H9 (cell line): ENCODE measurements at regions not wholly inside any gene's neighbourhood (a gene's known extent, or its start where the extent isn't known, plus 50 kb on each side); places are given as distances from the start of the nearest gene placed in this dataset.

Experiments
- DNase-seq: peaks from one replicate; pipeline ENCODE4 v3.0.0-alpha.2; 2017
- H2AFZ ChIP-seq: one replicate; pipeline ENCODE4 v1.6.1; 2013; ENCODE audit warnings: mild to moderate bottlenecking, low read length, control low read depth, moderate library complexity
- H2AK5ac ChIP-seq: 2 replicates; pipeline ENCODE4 v1.6.1; 2013; ENCODE audit warnings: low read length, control low read depth, mixed read lengths; ENCODE audit not compliant: insufficient read length
- H2BK120ac ChIP-seq: one replicate; pipeline ENCODE4 v1.6.1; 2013; ENCODE audit warnings: low read depth, mild to moderate bottlenecking, low read length, control low read depth, inconsistent platforms; ENCODE audit not compliant: poor library complexity, severe bottlenecking
- H2BK12ac ChIP-seq: 2 replicates; pipeline ENCODE4 v1.6.1; 2013; ENCODE audit warnings: low read length, control low read depth, mixed read lengths, low read depth; ENCODE audit not compliant: insufficient read length
- H2BK15ac ChIP-seq: 2 replicates; pipeline ENCODE4 v1.6.1; 2013; ENCODE audit warnings: low read depth, low read length, control low read depth
- H2BK20ac ChIP-seq: one replicate; pipeline ENCODE4 v1.6.1; 2013; ENCODE audit warnings: low read depth, mild to moderate bottlenecking, low read length, control low read depth, inconsistent platforms; ENCODE audit not compliant: poor library complexity, severe bottlenecking
- H2BK5ac ChIP-seq: 2 replicates; pipeline ENCODE4 v1.6.1; 2013; ENCODE audit warnings: low read length, control low read depth, mixed read lengths; ENCODE audit not compliant: insufficient read length
- H3K14ac ChIP-seq: 2 replicates; pipeline ENCODE4 v1.6.1; 2013; ENCODE audit warnings: low read length, control low read depth; ENCODE audit not compliant: insufficient read depth
- H3K18ac ChIP-seq: 2 replicates; pipeline ENCODE4 v1.6.1; 2013; ENCODE audit warnings: low read depth, mild to moderate bottlenecking, mixed read lengths, low read length, control low read depth; ENCODE audit not compliant: insufficient read length
- H3K23ac ChIP-seq: 2 replicates; pipeline ENCODE4 v1.6.1; 2013; ENCODE audit warnings: low read length, control low read depth, mixed read lengths, low read depth; ENCODE audit not compliant: insufficient read length
- H3K23me2 ChIP-seq: 2 replicates; pipeline ENCODE4 v1.6.1; 2013; ENCODE audit warnings: low read depth, mild to moderate bottlenecking, mixed read lengths, low read length, control low read depth; ENCODE audit not compliant: insufficient read length, poor library complexity, severe bottlenecking
- H3K27ac ChIP-seq: 2 replicates; pipeline ENCODE4 v1.5.1; 2013; ENCODE audit warnings: low read length, control low read depth, mixed read lengths, low read depth; ENCODE audit not compliant: insufficient read length
- H3K27me3 ChIP-seq: 2 replicates; pipeline ENCODE4 v1.6.1; 2013; ENCODE audit warnings: low read length, control low read depth, inconsistent platforms; ENCODE audit not compliant: insufficient read depth
- H3K4ac ChIP-seq: 2 replicates; pipeline ENCODE4 v1.6.1; 2013; ENCODE audit warnings: low read depth, mild to moderate bottlenecking, control low read depth, inconsistent platforms, low read length, moderate library complexity
- H3K4me1 ChIP-seq: 2 replicates; pipeline ENCODE4 v1.6.1; 2013; ENCODE audit warnings: low read length, control low read depth, inconsistent platforms; ENCODE audit not compliant: insufficient read depth
- H3K4me2 ChIP-seq: 2 replicates; pipeline ENCODE4 v1.6.1; 2013; ENCODE audit warnings: low read length, control low read depth, mixed read lengths; ENCODE audit not compliant: insufficient read length, insufficient read depth
- H3K56ac ChIP-seq: 2 replicates; pipeline ENCODE4 v1.6.1; 2013; ENCODE audit warnings: low read depth, mild to moderate bottlenecking, mixed read lengths, low read length, control low read depth; ENCODE audit not compliant: insufficient read length
- H3K79me1 ChIP-seq: 2 replicates; pipeline ENCODE4 v1.6.1; 2013; ENCODE audit warnings: low read depth, mild to moderate bottlenecking, moderate library complexity, low read length, control low read depth, inconsistent platforms; ENCODE audit not compliant: insufficient read depth, poor library complexity, severe bottlenecking
- H3K79me2 ChIP-seq: 2 replicates; pipeline ENCODE4 v1.6.1; 2013; ENCODE audit warnings: low read length, control low read depth, inconsistent platforms; ENCODE audit not compliant: insufficient read depth
- H3K9ac ChIP-seq: 2 replicates; pipeline ENCODE4 v1.6.1; 2013; ENCODE audit warnings: low read length, control low read depth, mixed read lengths; ENCODE audit not compliant: insufficient read length; ENCODE audit errors: extremely low read depth
- H3K9me3 ChIP-seq: one replicate; pipeline ENCODE4 v1.6.1; 2013; ENCODE audit warnings: low read depth, low read length, inconsistent platforms; ENCODE audit not compliant: control insufficient read depth
- H3T11ph ChIP-seq: one replicate; pipeline ENCODE4 v1.6.1; 2013; ENCODE audit warnings: mild to moderate bottlenecking, low read length, control low read depth, inconsistent platforms
- H4K20me1 ChIP-seq: one replicate; pipeline ENCODE4 v1.6.1; 2013; ENCODE audit not compliant: control insufficient read depth, insufficient read length, insufficient read depth
- H4K5ac ChIP-seq: 2 replicates; pipeline ENCODE4 v1.6.1; 2013; ENCODE audit warnings: low read depth, mild to moderate bottlenecking, mixed read lengths, low read length, control low read depth; ENCODE audit not compliant: insufficient read length
- H4K8ac ChIP-seq: replicated peaks from 2 replicates; pipeline ENCODE4 v1.6.1; 2013; ENCODE audit warnings: low read length, control low read depth, mixed read lengths, low read depth; ENCODE audit not compliant: insufficient read length
- H4K91ac ChIP-seq: 2 replicates; pipeline ENCODE4 v1.6.1; 2013; ENCODE audit warnings: low read depth, mild to moderate bottlenecking, moderate library complexity, mixed read lengths, low read length, control low read depth; ENCODE audit not compliant: insufficient read length
- H3K27ac Mint-ChIP-seq, 3 experiments: 2 replicates in 2 of 3; 3 replicates in 1 of 3; pipeline ENCODE4 v1.8.0; 2020 to 2021; ENCODE audit warnings: mixed read lengths in 3 of 3, mild to moderate bottlenecking in 1 of 3, moderate library complexity in 1 of 3
- H3K27me3 Mint-ChIP-seq: 2 replicates; pipeline ENCODE4 v1.8.0; 2021; ENCODE audit warnings: low read depth, mild to moderate bottlenecking, moderate library complexity, mixed read lengths
- H3K36me3 Mint-ChIP-seq, 3 experiments: 2 replicates in 2 of 3; 3 replicates in 1 of 3; pipeline ENCODE4 v1.8.0; 2020 to 2021; ENCODE audit warnings: low read depth in 3 of 3, mixed read lengths in 3 of 3; ENCODE audit not compliant: insufficient read depth in 1 of 3
- H3K4me1 Mint-ChIP-seq, 2 experiments: 2 replicates each; pipeline ENCODE4 v1.8.0; 2020; ENCODE audit warnings: mixed read lengths in 2 of 2
- H3K4me3 Mint-ChIP-seq, 2 experiments: 2 replicates in 1 of 2; 3 replicates in 1 of 2; pipeline ENCODE4 v1.8.0; 2020 to 2021; ENCODE audit warnings: mild to moderate bottlenecking in 2 of 2, mixed read lengths in 2 of 2, moderate library complexity in 1 of 2
- H3K9me3 Mint-ChIP-seq, 2 experiments: 2 replicates in 1 of 2; 3 replicates in 1 of 2; pipeline ENCODE4 v1.8.0; 2020; ENCODE audit warnings: mild to moderate bottlenecking in 2 of 2, mixed read lengths in 2 of 2, moderate library complexity in 1 of 2
- TF ChIP-seq, protein P1 (sequence below): fragments of 200-600 bp; sonication (generic); conservative IDR thresholded peaks from 3 replicates; pipeline ENCODE4 v1.8.0; 2021; ENCODE audit warnings: antibody characterized with exemption, mild to moderate bottlenecking

- Histone ChIP-seq H3K23ac (no peak overlapping the region), H3K14ac (no peak overlapping the region), H3K4me2 (no peak overlapping the region), H4K5ac (no peak overlapping the region), H2BK5ac (no peak overlapping the region), H3K79me2 (no peaks in the 10 kb centered on the region), H4K20me1 (no peaks in the 10 kb centered on the region), H3K9ac (no peak overlapping the region), H2BK15ac (no peak overlapping the region), H3K23me2 (no peaks in the 10 kb centered on the region), H4K91ac (no peak overlapping the region), H3K18ac (no peak overlapping the region), H3T11ph (no peak overlapping the region), H3K27ac (no peak overlapping the region), H3K27me3 (no peaks in the 10 kb centered on the region), H2BK12ac (no peak overlapping the region), H3K9me3 (no peaks in the 10 kb centered on the region), H3K79me1 (no peaks in the 10 kb centered on the region), H3K4ac (no peak overlapping the region), H2AK5ac (no peak overlapping the region), H3K56ac (no peak overlapping the region), H2BK20ac (no peak overlapping the region), H2BK120ac (no peak overlapping the region), H4K8ac (no peak overlapping the region), H3K4me1 (no peaks in the 10 kb centered on the region), H2AFZ (no peak overlapping the region)
- H3K9me3 Mint-ChIP-seq, result peaks cover 15 to 16% of the 10 kb centered on the region in 2 experiments
- H3K27ac Mint-ChIP-seq, result no peak overlapping the region
- TF ChIP-seq, protein P1, sequence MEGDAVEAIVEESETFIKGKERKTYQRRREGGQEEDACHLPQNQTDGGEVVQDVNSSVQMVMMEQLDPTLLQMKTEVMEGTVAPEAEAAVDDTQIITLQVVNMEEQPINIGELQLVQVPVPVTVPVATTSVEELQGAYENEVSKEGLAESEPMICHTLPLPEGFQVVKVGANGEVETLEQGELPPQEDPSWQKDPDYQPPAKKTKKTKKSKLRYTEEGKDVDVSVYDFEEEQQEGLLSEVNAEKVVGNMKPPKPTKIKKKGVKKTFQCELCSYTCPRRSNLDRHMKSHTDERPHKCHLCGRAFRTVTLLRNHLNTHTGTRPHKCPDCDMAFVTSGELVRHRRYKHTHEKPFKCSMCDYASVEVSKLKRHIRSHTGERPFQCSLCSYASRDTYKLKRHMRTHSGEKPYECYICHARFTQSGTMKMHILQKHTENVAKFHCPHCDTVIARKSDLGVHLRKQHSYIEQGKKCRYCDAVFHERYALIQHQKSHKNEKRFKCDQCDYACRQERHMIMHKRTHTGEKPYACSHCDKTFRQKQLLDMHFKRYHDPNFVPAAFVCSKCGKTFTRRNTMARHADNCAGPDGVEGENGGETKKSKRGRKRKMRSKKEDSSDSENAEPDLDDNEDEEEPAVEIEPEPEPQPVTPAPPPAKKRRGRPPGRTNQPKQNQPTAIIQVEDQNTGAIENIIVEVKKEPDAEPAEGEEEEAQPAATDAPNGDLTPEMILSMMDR, result no peak
- H3K4me3 Mint-ChIP-seq, result no peak overlapping the region
- H3K4me1 Mint-ChIP-seq, result peaks cover 3% of the 10 kb centered on the region in 2 experiments; a peak in 2 of 4 replicates
- H3K27me3 Mint-ChIP-seq, result no peaks in the 10 kb centered on the region
- H3K36me3 Mint-ChIP-seq, result peaks cover 2 to 20% (median 6%) of the 10 kb centered on the region in 3 experiments; a peak in 6 of 7 replicates
- no peak for DNase-seq
These were observed 113.3 kb upstream of the GRAMD2B start for GRCh38 chr5:126309860-126310259.
